Daoy (cell line): ENCODE measurements at regions not wholly inside any gene's neighbourhood (a gene's known extent, or its start where the extent isn't known, plus 50 kb on each side); places are given as distances from the start of the nearest gene placed in this dataset.
"Not testable (repeated sequence)": the region's sequence is repeated elsewhere in the genome, so short reads cannot be mapped to it uniquely, and the experiment has no call there.

Experiments used
- DNase-seq: peaks from one replicate; pipeline ENCODE4 v3.0.0-alpha.2; 2015; ENCODE audit warnings: low read depth

DNA sequence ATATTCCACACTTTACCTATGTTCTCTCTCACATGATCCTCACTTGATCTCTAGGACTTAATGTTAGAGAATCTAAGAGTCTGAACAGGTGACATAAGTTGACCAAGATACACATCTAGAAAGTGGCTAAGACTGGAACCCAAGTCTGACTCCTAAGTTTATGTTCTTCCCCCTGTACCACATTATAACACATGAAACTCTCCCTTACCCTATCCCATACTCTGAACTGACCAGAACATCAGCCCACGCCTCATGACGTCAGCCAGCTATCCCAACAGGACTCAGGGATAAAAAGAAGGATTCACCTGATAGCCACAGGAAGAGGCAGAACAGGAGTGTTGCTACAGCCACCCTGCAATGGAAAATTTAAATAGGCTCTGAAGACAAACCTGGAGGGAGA, 392.2 kb downstream of the ZEB2 start:
- no peak for DNase-seq

DNA sequence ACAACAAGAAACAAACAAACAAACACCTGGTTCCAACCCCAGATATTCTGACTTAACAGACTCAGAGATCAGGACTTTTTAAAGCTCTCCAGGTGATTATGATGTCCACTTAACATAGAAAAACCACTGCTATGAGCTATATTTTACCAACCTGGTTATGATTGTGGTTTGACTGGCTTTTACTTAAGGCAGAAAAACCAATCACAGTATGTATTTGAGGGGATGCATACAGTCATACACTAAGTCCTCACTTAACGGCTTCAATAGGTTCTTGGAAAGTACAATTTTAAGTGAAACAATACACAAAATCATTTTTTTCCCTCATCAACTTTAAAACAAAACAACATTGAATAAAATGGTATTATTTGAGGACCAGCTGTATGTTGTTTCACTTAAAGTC, 393.6 kb downstream of the ZEB2 start:
- DNase-seq, result no peak

DNA sequence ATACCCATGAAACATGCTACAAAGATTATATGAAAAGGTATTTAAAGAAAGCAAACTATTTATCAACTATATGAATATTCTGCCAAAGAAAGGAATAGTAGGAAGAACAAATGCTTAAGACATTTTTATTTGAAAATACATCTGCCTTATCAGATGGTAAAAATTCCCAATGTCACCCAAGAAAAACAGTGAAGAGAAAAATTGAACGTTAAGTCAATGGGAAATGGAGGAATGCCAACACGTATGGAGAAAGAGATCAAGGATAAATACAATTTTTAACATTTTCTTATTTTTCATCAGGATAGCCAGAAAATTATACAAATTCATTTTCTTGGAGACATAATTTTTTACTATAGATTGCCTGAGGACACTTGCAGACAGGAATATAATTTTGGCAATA, 394.2 kb downstream of the ZEB2 start:
- no peak for DNase-seq

DNA sequence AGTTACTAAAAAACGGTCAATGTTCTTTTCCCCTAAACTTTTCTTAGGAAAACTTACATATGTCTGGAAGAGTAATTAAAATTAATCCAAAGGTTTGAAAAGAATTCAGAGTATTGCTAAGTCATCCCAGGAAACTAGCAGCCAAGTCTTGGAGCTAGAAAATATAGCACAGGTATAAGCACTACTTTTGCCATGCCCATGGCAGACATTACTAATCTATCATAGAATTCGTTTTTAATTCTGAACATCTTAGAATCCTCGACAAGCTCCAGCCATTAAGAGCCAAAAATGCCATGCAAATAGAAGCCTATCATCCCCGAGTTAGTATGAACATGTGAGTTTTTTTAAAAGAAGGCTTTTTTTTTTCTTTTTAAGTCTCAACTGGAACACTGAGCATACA, 395.0 kb downstream of the ZEB2 start:
- DNase-seq, result no peak

DNA sequence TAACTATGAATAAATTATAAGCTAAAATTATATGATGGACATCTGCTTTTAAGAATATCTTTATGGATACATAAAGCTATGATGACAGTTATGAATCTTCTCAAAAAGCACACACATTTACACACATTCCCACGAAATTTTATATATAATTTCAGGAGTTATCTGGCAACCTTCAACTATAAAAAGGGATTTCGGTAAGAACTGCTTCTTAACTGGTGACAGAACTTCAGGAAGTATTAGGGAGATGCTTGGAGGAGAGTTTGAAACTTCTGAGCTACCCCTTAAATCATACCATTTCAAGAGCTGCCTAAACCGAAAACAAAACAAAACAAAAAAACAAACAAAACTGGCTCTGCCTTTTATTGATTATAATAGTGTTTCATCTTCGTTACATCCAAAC, 399.4 kb downstream of the ZEB2 start:
- no peak for DNase-seq

DNA sequence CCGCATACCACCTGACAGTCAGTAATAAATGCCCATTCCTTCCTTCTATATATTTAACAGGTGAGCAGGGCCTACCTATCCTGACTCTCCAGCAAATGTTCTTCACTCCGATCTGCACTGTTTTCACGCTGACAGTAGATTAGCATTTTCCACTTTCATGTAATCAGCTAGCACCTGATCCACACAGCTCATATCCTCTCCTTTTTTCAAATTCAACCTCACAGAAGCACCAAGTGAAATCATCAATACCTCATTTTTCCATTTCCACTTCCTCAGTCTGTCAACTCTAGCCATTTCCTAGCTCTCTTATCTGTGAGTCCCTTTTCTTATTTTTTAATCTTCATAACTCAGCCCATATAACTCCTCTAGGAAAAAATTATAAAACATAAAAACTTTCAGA, 402.8 kb downstream of the ZEB2 start:
- no peak for DNase-seq

DNA sequence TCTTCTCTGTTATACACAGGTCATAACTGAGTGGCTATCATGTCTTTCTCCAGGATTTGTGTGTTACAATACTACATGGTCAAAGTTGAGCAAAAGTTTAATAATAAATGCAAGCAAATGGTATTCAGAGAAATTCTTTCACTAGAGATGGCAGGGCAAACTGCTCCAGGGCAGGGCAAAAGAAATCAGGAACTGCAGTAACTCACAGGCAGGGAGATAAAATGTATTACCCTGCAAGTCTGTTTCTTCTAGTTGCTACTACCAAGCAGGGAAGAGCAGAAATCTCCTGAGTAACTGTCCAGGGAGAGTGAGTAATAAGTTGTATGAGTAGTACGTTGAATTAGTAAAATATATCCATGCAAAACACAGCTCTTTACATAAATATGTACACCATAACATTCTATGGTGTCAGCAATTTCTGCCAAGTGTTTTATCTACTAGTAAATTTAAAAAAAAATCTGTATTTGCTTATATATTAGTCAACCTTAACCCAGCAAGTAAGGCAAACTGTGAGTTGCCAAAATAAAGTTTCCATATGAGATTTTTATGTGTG, 404.1 kb downstream of the ZEB2 start:
- DNase-seq, result no peak

DNA sequence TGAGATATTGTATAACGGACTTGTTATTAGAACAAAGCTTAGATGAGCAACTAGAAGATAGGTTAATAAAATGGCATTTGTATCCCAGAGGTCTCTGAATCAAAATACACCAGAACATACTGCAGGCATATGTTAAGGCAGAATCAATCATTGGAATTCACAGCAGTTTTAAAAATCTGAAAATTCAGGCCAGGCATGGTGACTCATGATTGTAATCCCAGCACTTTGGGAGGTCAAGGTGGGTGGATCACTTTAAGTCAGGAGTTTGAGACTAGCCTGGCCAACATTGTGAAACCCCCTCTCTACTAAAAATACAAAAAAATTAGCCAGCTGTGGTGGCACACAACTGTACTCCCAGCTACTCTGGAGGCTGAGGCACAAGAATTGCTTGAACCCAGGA, 405.2 kb downstream of the ZEB2 start:
- no peak for DNase-seq

DNA sequence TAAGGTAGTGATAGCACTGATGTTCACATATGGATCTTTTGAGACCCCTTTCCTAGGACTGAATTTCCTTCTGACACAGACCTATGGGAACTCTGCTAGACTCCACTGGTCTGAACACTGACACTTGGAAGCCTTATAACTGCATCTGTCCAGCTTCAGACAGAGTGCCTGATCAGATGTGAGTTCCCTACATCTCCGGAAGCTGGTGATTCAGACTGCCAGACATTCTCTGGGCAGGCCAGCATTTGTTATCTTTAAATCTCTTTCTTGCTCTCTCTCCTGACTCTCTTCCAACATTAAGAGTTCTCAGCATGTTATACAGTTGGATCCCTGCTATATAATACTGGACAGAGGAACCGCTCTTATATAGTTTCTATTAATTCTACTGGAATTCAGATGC, 408.5 kb downstream of the ZEB2 start:
- DNase-seq, result peak; percentile 63

DNA sequence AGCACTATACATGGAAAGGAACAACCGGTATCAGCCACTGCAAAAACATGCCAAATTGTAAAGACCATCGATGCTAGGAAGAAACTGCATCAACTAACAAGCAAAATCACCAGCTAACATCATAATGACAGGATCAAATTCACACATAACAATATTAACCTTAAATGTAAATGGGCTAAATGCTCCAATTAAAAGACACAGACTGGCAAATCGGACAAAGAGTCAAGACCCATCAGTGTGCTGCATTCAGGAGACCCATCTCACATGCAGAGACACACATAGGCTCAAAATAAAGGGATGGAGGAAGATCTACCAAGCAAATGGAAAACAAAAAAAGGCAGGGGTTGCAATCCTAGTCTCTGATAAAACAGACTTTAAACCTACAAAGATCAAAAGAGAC, 413.8 kb downstream of the ZEB2 start:
- not testable (repeated sequence) for DNase-seq

DNA sequence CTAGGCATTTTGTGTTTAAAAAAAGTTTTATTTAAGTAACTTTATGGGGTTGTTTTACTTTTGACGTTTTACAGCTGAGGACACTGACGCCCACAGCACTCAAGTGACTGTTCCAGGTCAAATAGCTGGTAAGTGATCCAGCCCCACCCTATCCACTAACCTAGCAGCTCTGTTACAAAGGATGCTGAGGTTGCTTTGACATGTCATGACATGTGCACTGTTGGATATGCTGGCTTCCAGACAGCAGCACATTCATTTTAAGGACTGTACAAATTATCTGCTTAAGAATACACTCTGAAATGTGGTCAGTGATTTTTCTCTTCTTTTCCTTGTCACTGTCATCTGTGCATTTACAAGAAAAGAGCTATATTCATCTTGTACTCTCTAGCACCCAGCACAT, 417.5 kb downstream of the ZEB2 start:
- DNase-seq, result no peak

DNA sequence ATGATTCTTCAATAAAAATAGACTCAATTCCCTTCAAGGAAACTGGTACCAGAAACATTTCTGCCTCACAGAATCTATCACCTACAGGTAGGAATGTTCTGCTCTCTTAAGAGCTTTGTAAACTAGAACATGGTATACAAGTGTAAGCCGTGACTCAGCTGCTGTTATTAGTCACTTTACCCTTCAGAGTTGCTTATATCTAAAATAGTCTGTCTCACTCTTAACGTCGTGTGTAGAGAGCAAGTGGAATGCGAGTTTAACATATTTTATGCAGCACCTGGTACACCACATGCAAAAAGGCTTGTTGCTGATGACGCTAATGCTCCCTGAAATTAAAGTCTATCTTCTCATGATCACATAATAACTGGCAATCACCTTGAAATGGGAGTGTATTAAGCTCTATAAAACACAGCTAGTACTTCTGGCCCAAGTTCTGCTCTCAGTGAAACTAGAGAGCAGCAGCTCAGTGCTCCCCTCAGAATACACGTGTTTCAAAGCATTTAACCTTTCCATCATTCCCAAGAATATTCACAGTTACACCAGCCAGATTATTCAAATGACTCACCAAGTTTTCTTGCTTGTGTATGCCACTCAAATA, 420.0 kb downstream of the ZEB2 start:
- DNase-seq, result peak; percentile 19

DNA sequence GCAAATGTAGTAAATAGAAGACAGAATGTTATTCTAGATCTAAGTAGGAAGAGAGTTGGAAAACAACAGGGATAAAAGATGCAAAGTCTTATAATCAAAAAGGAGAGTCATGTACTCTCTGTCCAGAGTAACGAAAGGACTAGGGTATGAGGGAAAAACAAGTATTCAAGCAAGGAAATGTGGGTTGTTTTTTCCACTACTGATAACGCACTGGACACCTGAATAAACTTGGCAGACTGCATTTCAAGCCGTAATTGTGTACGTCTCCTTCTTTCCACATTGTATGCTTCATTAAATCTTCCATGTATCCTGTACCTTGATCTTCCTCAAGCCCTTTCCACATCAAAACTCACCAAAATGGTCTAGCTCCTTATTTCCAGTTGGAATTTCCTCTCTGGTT, 420.6 kb downstream of the ZEB2 start:
- no peak for DNase-seq

DNA sequence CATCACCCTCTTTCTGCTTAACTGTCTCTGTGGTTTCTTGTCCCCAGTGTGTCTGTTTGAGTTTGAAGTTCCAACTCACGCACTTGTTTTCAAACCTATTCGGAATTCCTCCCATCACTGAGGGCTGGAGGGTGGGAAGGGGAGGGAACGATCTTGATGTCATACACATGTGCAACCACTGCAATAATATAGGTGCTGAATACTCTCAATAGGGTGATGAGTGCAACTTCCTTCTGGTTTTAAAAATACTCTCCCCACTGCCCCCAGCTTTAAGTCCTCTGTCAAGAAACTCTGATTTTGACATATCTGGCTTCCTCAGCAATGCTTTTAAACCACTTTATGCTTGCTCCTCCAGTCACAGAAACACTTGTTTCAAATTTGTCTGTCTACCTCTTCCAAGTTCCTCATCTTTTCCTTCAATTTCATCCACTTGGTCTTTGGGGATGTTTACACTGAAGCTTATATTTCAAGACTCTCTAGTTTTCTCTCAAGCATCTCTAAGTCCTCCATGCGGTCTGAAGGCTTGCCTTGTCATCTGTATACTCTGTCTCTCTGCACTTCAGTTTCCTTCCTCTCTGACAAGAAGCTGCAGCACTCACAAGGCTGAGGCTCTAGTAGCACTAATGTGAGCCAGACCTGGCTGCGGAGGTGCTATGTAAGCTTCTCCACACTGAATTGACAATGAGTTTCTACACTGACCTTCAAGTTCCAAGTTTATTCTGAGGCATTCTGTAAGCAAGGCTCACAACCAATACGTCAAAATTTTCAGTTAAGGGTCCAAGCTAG, 422.3 kb downstream of the ZEB2 start:
- DNase-seq, result no peak

DNA sequence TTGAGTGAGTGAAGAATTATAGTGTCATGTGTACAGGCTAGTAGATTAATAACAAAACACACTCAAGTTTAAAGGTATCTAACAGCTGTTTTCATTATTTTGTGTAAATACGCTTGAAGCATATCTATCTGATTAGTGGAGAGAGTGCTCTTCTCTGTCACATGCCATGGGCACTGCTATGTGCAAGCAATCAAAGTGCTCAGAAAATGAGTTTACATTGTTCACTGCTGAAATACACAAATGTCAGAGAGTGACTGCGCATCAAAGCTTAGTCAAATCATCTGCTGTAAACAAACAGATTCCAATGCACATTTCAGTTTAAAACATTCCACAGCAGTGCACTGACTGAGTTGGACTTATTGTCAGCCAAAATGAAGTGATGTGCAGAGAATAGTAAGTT, 423.4 kb downstream of the ZEB2 start:
- DNase-seq, result no peak

DNA sequence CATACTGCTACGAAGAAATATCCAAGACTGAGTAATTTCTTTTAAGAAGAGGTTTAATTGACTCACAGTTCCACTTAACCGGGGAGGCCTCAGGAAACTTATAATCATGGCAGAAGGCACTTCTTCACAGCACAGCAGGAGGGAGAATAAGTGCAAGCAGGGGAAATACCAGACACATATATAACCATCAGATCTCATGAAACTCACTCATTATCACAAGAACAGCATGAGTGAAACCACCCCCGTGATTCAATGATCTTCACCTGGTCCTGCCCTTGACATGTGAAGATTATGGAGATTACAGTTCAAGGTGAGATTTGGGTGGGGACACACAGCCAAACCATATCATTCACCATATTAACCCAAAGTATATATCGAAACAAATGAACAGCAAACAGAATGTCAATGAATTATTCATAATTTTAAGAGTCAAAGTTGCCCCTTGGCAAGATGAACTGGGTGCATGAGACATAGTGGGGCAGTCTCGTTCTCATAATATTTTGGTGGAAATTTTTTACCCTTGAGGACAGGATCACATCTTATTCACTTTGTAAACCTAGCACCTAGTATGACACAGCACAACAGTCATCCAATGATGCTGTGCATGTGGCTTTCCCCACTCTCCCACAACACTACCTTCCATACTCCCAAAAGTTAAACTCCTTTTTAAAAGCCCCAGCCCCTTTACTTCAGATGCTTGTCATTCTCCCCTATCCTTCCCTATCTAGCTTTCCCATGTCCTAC, 425.3 kb downstream of the ZEB2 start:
- no peak for DNase-seq

DNA sequence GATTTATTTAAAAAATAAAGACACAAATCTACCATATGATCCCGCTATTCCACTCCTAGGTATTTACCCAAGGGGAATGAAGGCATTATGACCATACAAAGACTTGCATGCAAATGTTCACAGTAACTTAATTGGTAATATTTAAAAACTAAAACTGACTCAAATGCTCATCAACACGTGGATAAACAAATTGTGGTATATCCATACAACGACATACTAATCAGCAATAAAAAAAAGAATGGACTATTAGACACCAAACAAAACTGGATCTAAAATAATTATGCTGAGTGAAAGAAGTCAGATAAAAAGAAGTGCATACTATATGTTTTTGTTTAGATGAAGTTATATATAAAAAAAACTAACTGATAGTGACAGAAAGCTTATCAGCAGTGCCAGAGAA, 428.3 kb downstream of the ZEB2 start:
- no peak for DNase-seq

DNA sequence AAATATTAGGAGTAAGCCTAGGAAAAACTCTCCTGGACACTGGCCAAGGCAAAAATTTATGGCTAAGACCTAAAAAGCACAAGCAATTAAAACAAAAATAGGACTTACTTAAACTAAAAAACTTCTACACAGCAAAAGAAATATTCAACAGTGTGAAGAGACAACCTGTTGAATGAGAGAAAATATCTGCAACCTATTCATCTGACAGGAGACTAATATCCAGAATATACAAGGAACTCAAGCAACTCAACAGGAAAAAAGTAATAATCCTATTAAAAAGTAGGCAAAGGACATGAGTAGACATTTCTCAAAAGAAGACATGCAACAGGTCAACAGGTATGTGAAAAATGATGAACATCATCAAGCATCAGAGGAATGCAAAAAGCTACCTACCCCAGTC, 431.1 kb downstream of the ZEB2 start:
- no peak for DNase-seq

DNA sequence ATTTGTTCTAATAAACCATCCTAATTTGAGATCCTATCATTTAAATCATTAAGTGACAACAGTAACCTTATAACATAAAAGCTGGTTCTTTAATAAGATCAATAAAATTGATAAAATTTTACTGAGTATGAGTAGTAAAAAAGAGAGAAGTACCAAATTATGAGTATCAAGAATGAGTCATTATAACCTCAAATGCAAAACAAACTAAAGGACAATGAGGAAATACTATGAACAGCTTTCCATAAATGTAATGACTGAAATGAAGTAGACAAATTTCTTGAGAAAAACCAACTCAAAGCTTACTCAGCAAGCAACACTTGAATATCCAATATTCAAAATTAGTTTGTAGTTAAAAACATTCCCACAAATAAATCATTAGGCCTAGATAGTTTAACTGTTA, 433.0 kb downstream of the ZEB2 start:
- no peak for DNase-seq

DNA sequence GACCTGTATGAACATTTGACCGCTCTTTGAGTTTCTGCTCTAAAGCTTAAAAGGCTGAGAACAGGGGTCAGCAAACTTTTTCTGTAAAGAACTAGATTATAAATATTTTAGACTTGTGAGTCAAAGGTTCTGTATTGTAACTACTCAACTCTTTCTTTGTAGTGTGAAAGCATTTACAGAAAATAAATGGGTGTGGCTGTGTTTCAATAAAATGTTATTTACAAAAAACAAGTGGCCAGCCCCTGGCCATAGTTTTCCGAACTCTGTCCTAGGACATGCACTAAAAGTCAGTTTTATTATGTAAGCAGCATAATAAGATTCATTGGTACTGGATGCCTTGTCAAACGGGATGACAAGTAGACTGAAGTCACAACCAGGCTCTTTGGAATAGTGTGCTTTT, 434.9 kb downstream of the ZEB2 start:
- no peak for DNase-seq

DNA sequence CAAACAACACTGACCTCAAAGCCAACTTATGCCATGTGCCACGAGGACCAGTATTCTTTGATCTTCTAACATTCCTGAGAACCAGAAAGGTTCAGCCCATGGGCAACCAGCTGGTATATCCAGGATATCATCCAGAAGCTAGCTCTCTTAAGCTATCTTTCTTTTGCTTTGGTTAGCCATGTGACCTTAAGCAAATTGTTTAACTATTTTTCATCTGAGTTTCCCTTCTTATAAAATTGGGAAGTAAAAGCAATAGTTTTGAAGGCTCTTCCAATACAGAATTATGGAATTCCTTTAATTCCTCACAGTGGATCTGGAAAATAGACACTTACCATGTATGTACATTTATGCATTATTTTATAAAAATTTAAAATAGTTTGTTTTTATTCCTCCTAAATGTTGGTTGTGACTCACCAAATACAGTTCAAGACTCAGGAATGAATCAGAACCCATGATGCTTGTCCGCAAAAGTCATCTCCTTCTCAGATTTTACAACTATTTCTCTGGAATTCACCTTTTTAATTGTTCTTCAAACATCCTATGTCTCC, 435.7 kb downstream of the ZEB2 start:
- peak; percentile 69 for DNase-seq

DNA sequence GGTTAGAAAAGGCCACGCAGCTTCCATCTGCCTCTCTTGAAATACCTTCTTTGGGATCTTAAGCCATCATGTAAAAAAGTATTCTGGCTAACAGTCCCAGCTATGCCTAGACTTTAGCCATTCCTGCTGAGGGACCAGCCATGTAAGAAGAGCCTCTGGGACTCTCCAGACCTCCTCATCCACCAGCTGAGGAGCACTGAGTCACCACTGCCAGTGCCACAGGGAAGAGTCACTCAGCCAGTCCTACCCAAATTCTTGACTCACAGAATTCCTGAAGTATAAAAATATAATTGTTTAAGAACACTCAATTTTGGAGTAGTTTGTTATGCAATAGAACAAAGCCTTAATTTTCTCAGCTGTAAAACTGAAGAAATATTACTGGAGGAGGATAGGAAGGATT, 436.7 kb downstream of the ZEB2 start:
- DNase-seq, result peak; percentile 69

DNA sequence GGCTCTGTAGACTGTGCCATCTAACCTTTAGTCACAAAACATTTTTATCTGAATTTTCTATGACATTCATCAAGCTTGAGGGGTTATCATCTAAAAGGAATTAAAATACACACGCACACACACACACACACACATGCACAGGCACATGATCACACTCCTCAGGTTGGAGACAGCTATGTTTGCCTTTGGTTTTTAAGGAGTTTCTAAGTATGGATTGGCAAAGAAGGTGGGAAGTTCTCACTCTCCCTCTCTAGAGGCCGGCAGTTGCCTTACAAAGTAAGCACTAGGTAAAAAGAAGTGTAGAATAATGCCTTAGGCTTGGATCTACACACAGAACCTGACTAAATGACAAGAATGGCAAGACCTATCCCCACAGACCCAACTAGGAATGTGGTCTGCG, 437.1 kb downstream of the ZEB2 start:
- DNase-seq, result no peak
